ENCODE measurements at regions not wholly inside any gene's neighbourhood (a gene's known extent, or its start where the extent isn't known, plus 50 kb on each side); places are given as distances from the start of the nearest gene placed in this dataset.

DNA sequence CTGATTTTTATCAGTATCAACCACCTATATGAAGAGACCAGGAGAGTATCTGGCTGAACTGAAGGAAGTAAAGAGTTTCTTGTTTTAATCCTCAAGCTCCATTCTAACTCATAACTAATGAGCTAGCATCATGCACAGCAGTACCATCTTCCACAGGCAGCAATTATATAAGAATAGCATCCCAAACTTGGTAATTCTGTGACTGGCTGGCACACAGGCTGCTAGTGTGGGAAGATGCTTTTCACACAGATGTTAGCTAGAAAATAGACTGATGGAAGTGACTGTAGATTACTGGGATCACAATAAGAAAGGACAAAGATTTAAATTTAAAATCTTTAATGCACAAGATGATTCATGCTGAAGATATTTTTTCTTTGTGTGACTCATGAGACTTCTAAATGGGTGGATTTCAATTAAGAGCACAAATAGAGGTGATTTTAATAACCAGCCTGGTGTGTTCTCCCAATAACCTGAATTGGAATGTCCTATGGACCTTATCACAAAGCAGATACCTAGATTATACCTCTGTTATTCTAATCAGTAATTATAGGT lies 417.7 kb upstream of the ATXN7L3B start:
- H3K27me3 Mint-ChIP-seq (ENCODE audit: low read depth), result peaks cover 8% of the 10 kb centered on the region
- H3K4me1 Mint-ChIP-seq (ENCODE audit: low read depth), result peaks cover 3% of the 10 kb centered on the region
- no peaks in the 10 kb centered on the region for H3K9me3 Mint-ChIP-seq (ENCODE audit: low read depth)
- no peak overlapping the region for H3K4me3 Mint-ChIP-seq (ENCODE audit: unreplicated experiment)
- no peak overlapping the region for H3K27ac Mint-ChIP-seq (ENCODE audit: unreplicated experiment)
- no peak for DNase-seq (ENCODE audit: low spot score)
- TF ChIP-seq, protein P1, sequence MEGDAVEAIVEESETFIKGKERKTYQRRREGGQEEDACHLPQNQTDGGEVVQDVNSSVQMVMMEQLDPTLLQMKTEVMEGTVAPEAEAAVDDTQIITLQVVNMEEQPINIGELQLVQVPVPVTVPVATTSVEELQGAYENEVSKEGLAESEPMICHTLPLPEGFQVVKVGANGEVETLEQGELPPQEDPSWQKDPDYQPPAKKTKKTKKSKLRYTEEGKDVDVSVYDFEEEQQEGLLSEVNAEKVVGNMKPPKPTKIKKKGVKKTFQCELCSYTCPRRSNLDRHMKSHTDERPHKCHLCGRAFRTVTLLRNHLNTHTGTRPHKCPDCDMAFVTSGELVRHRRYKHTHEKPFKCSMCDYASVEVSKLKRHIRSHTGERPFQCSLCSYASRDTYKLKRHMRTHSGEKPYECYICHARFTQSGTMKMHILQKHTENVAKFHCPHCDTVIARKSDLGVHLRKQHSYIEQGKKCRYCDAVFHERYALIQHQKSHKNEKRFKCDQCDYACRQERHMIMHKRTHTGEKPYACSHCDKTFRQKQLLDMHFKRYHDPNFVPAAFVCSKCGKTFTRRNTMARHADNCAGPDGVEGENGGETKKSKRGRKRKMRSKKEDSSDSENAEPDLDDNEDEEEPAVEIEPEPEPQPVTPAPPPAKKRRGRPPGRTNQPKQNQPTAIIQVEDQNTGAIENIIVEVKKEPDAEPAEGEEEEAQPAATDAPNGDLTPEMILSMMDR (IDR thresholded peaks at IDR 0.05), result no peak
- no peaks in the 10 kb centered on the region for H3K36me3 Mint-ChIP-seq (ENCODE audit: low read depth)

DNA sequence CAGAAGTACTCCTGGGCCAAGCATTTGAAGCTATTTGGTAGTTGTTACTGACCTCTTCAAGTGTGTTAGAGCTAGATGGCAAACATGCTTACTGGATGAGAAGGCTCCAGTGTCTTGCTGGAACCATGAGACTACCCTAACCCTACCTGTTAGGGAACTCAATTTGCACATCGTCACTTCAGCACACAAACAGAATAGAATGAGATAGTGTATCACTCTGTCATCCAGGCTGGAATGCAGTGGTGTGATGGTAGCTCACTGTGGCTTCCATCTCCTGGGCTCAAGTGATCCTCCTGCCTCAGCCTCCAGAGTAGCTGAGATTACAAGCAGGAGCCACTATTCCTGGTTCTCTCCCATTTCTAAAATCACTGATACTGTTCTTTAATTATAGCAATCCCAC lies 417.0 kb upstream of the ATXN7L3B start:
- Mint-ChIP-seq H3K36me3 (ENCODE audit: low read depth) (no peaks in the 10 kb centered on the region), H3K27me3 (ENCODE audit: low read depth) (peaks cover 8% of the 10 kb centered on the region), H3K4me3 (ENCODE audit: unreplicated experiment) (no peak overlapping the region), H3K4me1 (ENCODE audit: low read depth) (peaks cover 3% of the 10 kb centered on the region), H3K27ac (ENCODE audit: unreplicated experiment) (no peak overlapping the region), H3K9me3 (ENCODE audit: low read depth) (no peaks in the 10 kb centered on the region)
- TF ChIP-seq, protein P1 (IDR thresholded peaks at IDR 0.05), result no peak
- DNase-seq (ENCODE audit: low spot score), result no peak

DNA sequence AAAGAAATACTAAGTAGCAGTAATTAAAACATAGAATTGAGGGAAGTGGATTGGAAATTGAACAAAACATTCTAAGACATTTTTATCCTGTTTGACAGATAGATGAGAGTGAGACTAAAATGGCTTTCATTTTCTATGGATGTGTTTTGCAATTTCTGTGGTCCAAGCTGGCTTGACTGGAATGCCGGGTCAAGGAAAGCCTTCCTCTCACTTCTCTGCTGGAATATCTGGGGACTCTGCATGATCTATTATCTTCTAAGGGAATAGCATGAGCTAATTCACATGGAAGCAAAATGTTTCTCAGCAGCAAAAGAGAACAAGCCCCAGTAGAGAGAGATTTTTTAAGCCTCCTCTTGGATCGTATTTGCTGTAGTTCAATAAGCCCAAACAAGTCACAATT lies 407.9 kb upstream of the ATXN7L3B start:
- TF ChIP-seq, protein P1 (IDR thresholded peaks at IDR 0.05), result no peak
- no peaks in the 10 kb centered on the region for H3K27me3 Mint-ChIP-seq (ENCODE audit: low read depth)
- H3K27ac Mint-ChIP-seq (ENCODE audit: unreplicated experiment), result no peak overlapping the region
- H3K4me1 Mint-ChIP-seq (ENCODE audit: low read depth), result no peaks in the 10 kb centered on the region
- no peaks in the 10 kb centered on the region for H3K36me3 Mint-ChIP-seq (ENCODE audit: low read depth)
- no peak overlapping the region for H3K4me3 Mint-ChIP-seq (ENCODE audit: unreplicated experiment)
- DNase-seq (ENCODE audit: low spot score), result no peak
- peaks cover 12% of the 10 kb centered on the region for H3K9me3 Mint-ChIP-seq (ENCODE audit: low read depth)

DNA sequence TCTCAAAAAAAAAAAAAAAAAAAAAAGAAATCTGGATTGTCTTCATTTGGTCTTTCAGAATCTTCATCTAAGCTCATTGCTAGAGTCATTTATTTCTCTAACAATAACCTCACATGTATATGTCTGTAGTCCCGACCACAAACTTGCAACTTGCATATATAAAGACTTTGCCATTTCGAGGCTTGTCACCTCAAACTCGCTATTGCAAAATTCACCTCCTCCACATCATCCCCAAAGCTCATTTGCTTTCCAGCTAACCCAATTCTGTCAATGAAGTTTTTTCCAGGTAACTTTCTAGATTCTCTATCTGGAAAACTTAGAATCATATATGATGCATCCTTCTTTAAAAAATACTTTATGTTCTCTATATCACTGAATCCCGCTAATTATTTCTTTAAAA lies 393.2 kb upstream of the ATXN7L3B start:
- no peak overlapping the region for H3K27ac Mint-ChIP-seq (ENCODE audit: unreplicated experiment)
- no peak for DNase-seq (ENCODE audit: low spot score)
- peaks cover 4% of the 10 kb centered on the region for H3K27me3 Mint-ChIP-seq (ENCODE audit: low read depth)
- TF ChIP-seq, protein P1 (IDR thresholded peaks at IDR 0.05), result no peak
- H3K36me3 Mint-ChIP-seq (ENCODE audit: low read depth), result no peaks in the 10 kb centered on the region
- no peaks in the 10 kb centered on the region for H3K4me1 Mint-ChIP-seq (ENCODE audit: low read depth)
- no peak overlapping the region for H3K4me3 Mint-ChIP-seq (ENCODE audit: unreplicated experiment)
- H3K9me3 Mint-ChIP-seq (ENCODE audit: low read depth), result no peaks in the 10 kb centered on the region

DNA sequence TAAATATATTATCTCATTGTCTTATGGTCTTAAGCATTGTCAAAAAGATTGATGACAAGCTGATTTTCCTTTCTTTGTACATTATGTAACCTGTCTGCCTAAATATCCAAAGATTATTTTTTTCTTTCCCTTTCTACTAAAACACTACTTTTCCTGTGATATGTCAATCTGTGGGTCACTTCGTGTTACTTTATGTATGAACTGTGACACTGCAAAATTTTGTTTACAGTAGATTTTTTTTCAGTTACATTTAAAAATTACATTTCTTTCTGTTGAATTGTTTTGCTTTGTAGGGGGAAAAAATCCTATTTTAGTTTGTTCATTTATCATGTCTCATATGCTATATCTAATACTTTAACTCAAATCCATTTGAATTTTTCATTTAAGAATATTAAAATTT lies 392.3 kb upstream of the ATXN7L3B start:
- TF ChIP-seq, protein P1 (IDR thresholded peaks at IDR 0.05), result no peak
- Mint-ChIP-seq H3K4me3 (ENCODE audit: unreplicated experiment) (no peak overlapping the region), H3K4me1 (ENCODE audit: low read depth) (no peaks in the 10 kb centered on the region), H3K36me3 (ENCODE audit: low read depth) (no peaks in the 10 kb centered on the region), H3K9me3 (ENCODE audit: low read depth) (no peaks in the 10 kb centered on the region), H3K27ac (ENCODE audit: unreplicated experiment) (no peak overlapping the region), H3K27me3 (ENCODE audit: low read depth) (peaks cover 3% of the 10 kb centered on the region)
- no peak for DNase-seq (ENCODE audit: low spot score)

Measured in chondrocyte (in vitro differentiated cells).